Endothelial cell of umbilical vein (primary cell): ENCODE measurements at regions not wholly inside any gene's neighbourhood (a gene's known extent, or its start where the extent isn't known, plus 50 kb on each side); places are given as distances from the start of the nearest gene placed in this dataset.

Experiments
- CTCF ChIP-seq, 2 donors: IDR thresholded peaks; 1 replicate in 1 of 2; 2 replicates in 1 of 2; pipeline ENCODE4 v1.5.1; 2011; ENCODE audit warnings: low read length in 2 of 2, mild to moderate bottlenecking in 2 of 2, moderate library complexity in 2 of 2, control low read depth in 1 of 2, inconsistent platforms in 1 of 2, low read depth in 1 of 2; ENCODE audit not compliant: insufficient read depth in 1 of 2; ENCODE audit errors: extremely low read depth in 1 of 2
- EZH2 ChIP-seq: IDR thresholded peaks from 2 replicates; pipeline ENCODE4 v1.6.1; 2012; ENCODE audit warnings: borderline replicate concordance, low read depth, mild to moderate bottlenecking, moderate library complexity, low read length, inconsistent platforms; ENCODE audit not compliant: severe bottlenecking
- FOS ChIP-seq: IDR thresholded peaks from 2 replicates; pipeline ENCODE4 v1.6.1; 2011; ENCODE audit warnings: mild to moderate bottlenecking, low read length, moderate library complexity, borderline replicate concordance; ENCODE audit not compliant: insufficient read depth
- JUN ChIP-seq: IDR thresholded peaks from 2 replicates; pipeline ENCODE4 v1.6.1; 2011; ENCODE audit warnings: borderline replicate concordance, low read depth; ENCODE audit not compliant: insufficient read length, insufficient read depth
- POLR2A ChIP-seq: IDR thresholded peaks from 2 replicates; pipeline ENCODE4 v1.6.1; 2012; ENCODE audit warnings: low read depth, mild to moderate bottlenecking, control low read depth, low read length
- POLR2AphosphoS5 ChIP-seq: IDR thresholded peaks from 2 replicates; pipeline ENCODE4 v1.6.1; 2012; ENCODE audit warnings: low read depth, mild to moderate bottlenecking, control low read depth, low read length, moderate library complexity; ENCODE audit not compliant: insufficient read depth

GRCh38 chr1:223453902-223454301 is 60.7 kb downstream of the CCDC185 start:
- no peak for TF ChIP-seq CTCF (IDR thresholded peaks at IDR 0.05; ENCODE audit: extremely low read depth in 1 of 2, insufficient read depth in 1 of 2, low read depth in 1 of 2, low read length in 2 of 2)
- no peak for TF ChIP-seq FOS
- no peak for TF ChIP-seq EZH2
- no peak for TF ChIP-seq POLR2A
- TF ChIP-seq JUN: no peak
- no peak for TF ChIP-seq POLR2AphosphoS5
